Stimulated activated CD4-positive, alpha-beta T cell treated with anti-CD3 and anti-CD28 coated beads, Interleukin-12 subunit alpha, Interleukin-12 subunit beta, amount 100 ng/mL, for 4 hours (primary cell): ENCODE measurements at regions not wholly inside any gene's neighbourhood (a gene's known extent, or its start where the extent isn't known, plus 50 kb on each side); places are given as distances from the start of the nearest gene placed in this dataset.
"Not testable (repeated sequence)": the region's sequence is repeated elsewhere in the genome, so short reads cannot be mapped to it uniquely, and the experiment has no call there.

ENCODE experiments used
- DNase-seq: peaks from one replicate; pipeline ENCODE4 v3.0.0-alpha.2; 2020

- no peak for DNase-seq
These were observed 356.2 kb downstream of the TMEM121 start for GRCh38 chr14:105882626-105883025.

- DNase-seq: no peak
These were observed 357.0 kb downstream of the TMEM121 start for GRCh38 chr14:105883066-105884005.

GRCh38 chr14:105884192-105884807 is 357.9 kb downstream of the TMEM121 start:
- not testable (repeated sequence) for DNase-seq

GRCh38 chr14:105884808-105885281 is 358.5 kb downstream of the TMEM121 start:
- no peak for DNase-seq

- DNase-seq: no peak
These were observed 359.4 kb downstream of the TMEM121 start for GRCh38 chr14:105885561-105886320.

GRCh38 chr14:105886791-105887191 is 360.4 kb downstream of the TMEM121 start:
- not testable (repeated sequence) for DNase-seq

GRCh38 chr14:105887692-105888091 is 361.3 kb downstream of the TMEM121 start:
- DNase-seq: no peak

- DNase-seq: no peak
These were observed 361.8 kb downstream of the TMEM121 start for GRCh38 chr14:105888151-105888550.

GRCh38 chr14:105888784-105889665 is 362.6 kb downstream of the TMEM121 start:
- no peak for DNase-seq

- no peak for DNase-seq
These were observed 363.5 kb downstream of the TMEM121 start for GRCh38 chr14:105889666-105890473.

- no peak for DNase-seq
These were observed 364.3 kb downstream of the TMEM121 start for GRCh38 chr14:105890474-105891220.

- DNase-seq: no peak
These were observed 364.8 kb downstream of the TMEM121 start for GRCh38 chr14:105891221-105891602.

- no peak for DNase-seq
These were observed 365.5 kb downstream of the TMEM121 start for GRCh38 chr14:105891631-105892452.

- not testable (repeated sequence) for DNase-seq
These were observed 366.4 kb downstream of the TMEM121 start for GRCh38 chr14:105892453-105893441.

- DNase-seq: not testable (repeated sequence)
These were observed 367.3 kb downstream of the TMEM121 start for GRCh38 chr14:105893686-105894085.

GRCh38 chr14:105894125-105894977 is 368.0 kb downstream of the TMEM121 start:
- DNase-seq: no peak
